Lower lobe of right lung (tissue), 2 donors: ENCODE measurements at regions not wholly inside any gene's neighbourhood (a gene's known extent, or its start where the extent isn't known, plus 50 kb on each side); places are given as distances from the start of the nearest gene placed in this dataset.
"Not testable (repeated sequence)": the region's sequence is repeated elsewhere in the genome, so short reads cannot be mapped to it uniquely, and the experiment has no call there.

Experiments
- ATAC-seq, 2 donors: fragments of 200-7000 bp; cut with Tn5 transposase; one replicate each; pipeline ENCODE4 v1.9.1; 2020 to 2022; ENCODE audit warnings: mild to moderate bottlenecking in 2 of 2, moderate library complexity in 2 of 2
- DNase-seq: peaks from one replicate; pipeline ENCODE4 v3.0.0-alpha.2; 2020
- H3K27ac ChIP-seq: fragments of 200-600 bp; one replicate; pipeline ENCODE4 v1.8.0; 2022
- H3K27me3 ChIP-seq: fragments of 200-600 bp; one replicate; pipeline ENCODE4 v1.8.0; 2022; ENCODE audit warnings: low read depth
- H3K36me3 ChIP-seq: fragments of 200-600 bp; one replicate; pipeline ENCODE4 v1.8.0; 2022; ENCODE audit warnings: mild to moderate bottlenecking
- H3K4me1 ChIP-seq: fragments of 200-600 bp; one replicate; pipeline ENCODE4 v1.8.0; 2022
- H3K4me3 ChIP-seq: fragments of 200-600 bp; one replicate; pipeline ENCODE4 v1.8.0; 2022; ENCODE audit warnings: mild to moderate bottlenecking
- H3K9me3 ChIP-seq: fragments of 200-600 bp; one replicate; pipeline ENCODE4 v1.8.0; 2022
- CTCF ChIP-seq: fragments of 200-600 bp; IDR thresholded peaks from one replicate; pipeline ENCODE4 v1.8.0; 2022; ENCODE audit warnings: antibody characterized with exemption, mild to moderate bottlenecking
- intact Hi-C: fragments of 100-400 bp; cut with DNase I; formaldehyde crosslinking; loops from one replicate; pipeline ENCODE4 v1.11.0; 2022
- donor health status: DM: no; HTN: yes; CAD: no; lungs with severe emphysema.

GRCh38 chr7:114802632-114803031, 119.3 kb upstream of the MDFIC start:
- Histone ChIP-seq H3K27ac (no peak overlapping the region), H3K27me3 (no peaks in the 10 kb centered on the region), H3K36me3 (no peaks in the 10 kb centered on the region), H3K4me3 (no peak overlapping the region), H3K9me3 (no peaks in the 10 kb centered on the region), H3K4me1 (no peaks in the 10 kb centered on the region)
- intact Hi-C loops = no loop called here
- DNase-seq = no peak
- ATAC-seq = no peak
- TF ChIP-seq CTCF = no peak

GRCh38 chr7:114806590-114807162, 115.2 kb upstream of the MDFIC start:
- no peaks in the 10 kb centered on the region for H3K36me3 ChIP-seq
- ATAC-seq (peak; percentile 56 to 78), DNase-seq (no peak)
- intact Hi-C loops = no loop called here
- H3K27me3 ChIP-seq = no peaks in the 10 kb centered on the region
- H3K27ac ChIP-seq = no peak overlapping the region
- no peaks in the 10 kb centered on the region for H3K4me1 ChIP-seq
- TF ChIP-seq CTCF = no peak
- no peaks in the 10 kb centered on the region for H3K9me3 ChIP-seq
- no peak overlapping the region for H3K4me3 ChIP-seq

GRCh38 chr7:114812570-114812969, 109.3 kb upstream of the MDFIC start:
- Histone ChIP-seq H3K27ac (no peak overlapping the region), H3K36me3 (no peaks in the 10 kb centered on the region), H3K9me3 (no peaks in the 10 kb centered on the region), H3K4me1 (no peaks in the 10 kb centered on the region), H3K27me3 (no peaks in the 10 kb centered on the region), H3K4me3 (no peak overlapping the region)
- no peak for DNase-seq
- no peak for ATAC-seq
- no peak for TF ChIP-seq CTCF
- intact Hi-C loops = no loop called here

GRCh38 chr7:114813624-114814023, 108.3 kb upstream of the MDFIC start:
- ATAC-seq = no peak
- no peaks in the 10 kb centered on the region for H3K36me3 ChIP-seq

GRCh38 chr7:114817036-114817435, 104.9 kb upstream of the MDFIC start:
- ATAC-seq, H3K27me3 ChIP-seq, H3K4me3 ChIP-seq, H3K36me3 ChIP-seq, H3K27ac ChIP-seq, H3K9me3 ChIP-seq, DNase-seq, H3K4me1 ChIP-seq, intact Hi-C loops: not testable (repeated sequence)

More at GRCh38 chr7:114813624-114814023, 108.3 kb upstream of the MDFIC start:
- no peak overlapping the region for H3K27ac ChIP-seq
- no peak for DNase-seq
- no peaks in the 10 kb centered on the region for H3K9me3 ChIP-seq
- no peak for TF ChIP-seq CTCF
- H3K27me3 ChIP-seq = no peaks in the 10 kb centered on the region
- H3K4me3 ChIP-seq = no peak overlapping the region
- no peaks in the 10 kb centered on the region for H3K4me1 ChIP-seq
- intact Hi-C loops = no loop called here

GRCh38 chr7:114818501-114818900, 103.4 kb upstream of the MDFIC start:
- no peak for ATAC-seq
- intact Hi-C loops = no loop called here

More at GRCh38 chr7:114818501-114818900, 103.4 kb upstream of the MDFIC start:
- Histone ChIP-seq H3K27ac (no peak overlapping the region), H3K4me1 (no peaks in the 10 kb centered on the region), H3K27me3 (no peaks in the 10 kb centered on the region), H3K4me3 (no peak overlapping the region), H3K9me3 (no peaks in the 10 kb centered on the region), H3K36me3 (no peaks in the 10 kb centered on the region)
- no peak for TF ChIP-seq CTCF
- DNase-seq = no peak
